Retina (tissue), 1 donor: ENCODE measurements at regions not wholly inside any gene's neighbourhood (a gene's known extent, or its start where the extent isn't known, plus 50 kb on each side); places are given as distances from the start of the nearest gene placed in this dataset.
A peak's percentile ranks its signal among the peaks of the same experiment; 100 is the strongest.

Source experiments
- DNase-seq: peaks from one replicate; pipeline ENCODE4 v3.0.0-alpha.2; 2016

- no peak for DNase-seq
Measured at GRCh38 chr18:25469489-25469888, 117.5 kb upstream of the ZNF521 start.

GRCh38 chr18:25467226-25467987 is 115.4 kb upstream of the ZNF521 start:
- DNase-seq, result no peak

GRCh38 chr18:25465152-25465732 is 113.3 kb upstream of the ZNF521 start:
- peak; percentile 67 for DNase-seq

GRCh38 chr18:25464227-25464626 is 112.3 kb upstream of the ZNF521 start:
- DNase-seq, result no peak

GRCh38 chr18:25463726-25464125 is 111.8 kb upstream of the ZNF521 start:
- DNase-seq, result no peak

GRCh38 chr18:25459814-25460213 is 107.8 kb upstream of the ZNF521 start:
- no peak for DNase-seq

GRCh38 chr18:25457601-25458000 is 105.6 kb upstream of the ZNF521 start:
- no peak for DNase-seq

GRCh38 chr18:25457126-25457525 is 105.2 kb upstream of the ZNF521 start:
- DNase-seq, result no peak

GRCh38 chr18:25456334-25457010 is 104.5 kb upstream of the ZNF521 start:
- peak; percentile 36 for DNase-seq

- no peak for DNase-seq
Measured at GRCh38 chr18:25455646-25456045, 103.7 kb upstream of the ZNF521 start.

- no peak for DNase-seq
Measured at GRCh38 chr18:25455159-25455558, 103.2 kb upstream of the ZNF521 start.

- peak; percentile 34 for DNase-seq
Measured at GRCh38 chr18:25454730-25455129, 102.8 kb upstream of the ZNF521 start.

GRCh38 chr18:25454270-25454659 is 102.3 kb upstream of the ZNF521 start:
- DNase-seq, result no peak

- DNase-seq, result no peak
Measured at GRCh38 chr18:25453556-25454269, 101.7 kb upstream of the ZNF521 start.

GRCh38 chr18:25451077-25451658 is 99.2 kb upstream of the ZNF521 start:
- no peak for DNase-seq

GRCh38 chr18:25449046-25449445 is 97.1 kb upstream of the ZNF521 start:
- no peak for DNase-seq

GRCh38 chr18:25446972-25447371 is 95.0 kb upstream of the ZNF521 start:
- no peak for DNase-seq

- no peak for DNase-seq
Measured at GRCh38 chr18:25445430-25445829, 93.5 kb upstream of the ZNF521 start.

- DNase-seq, result no peak
Measured at GRCh38 chr18:25443776-25444175, 91.8 kb upstream of the ZNF521 start.

- no peak for DNase-seq
Measured at GRCh38 chr18:25435149-25435782, 83.3 kb upstream of the ZNF521 start.

GRCh38 chr18:25434745-25435144 is 82.8 kb upstream of the ZNF521 start:
- DNase-seq, result no peak

GRCh38 chr18:25433590-25433989 is 81.6 kb upstream of the ZNF521 start:
- DNase-seq, result no peak

GRCh38 chr18:25425024-25425423 is 73.1 kb upstream of the ZNF521 start:
- DNase-seq, result no peak
